K562 (cell line): ENCODE measurements at regions not wholly inside any gene's neighbourhood (a gene's known extent, or its start where the extent isn't known, plus 50 kb on each side); places are given as distances from the start of the nearest gene placed in this dataset.

Experiments used
- DDX20 ChIP-seq: fragments of 450-650 bp; IDR thresholded peaks from 2 replicates; pipeline ENCODE4 v1.6.1; 2016; ENCODE audit warnings: missing genetic modification characterization, low read depth, mild to moderate bottlenecking, missing compliant biosample characterization, moderate library complexity
- ETV6 ChIP-seq, 3 experiments: fragments of 150-350 bp in 1 of 3; sonication (generic) in 1 of 3; formaldehyde crosslinking in 1 of 3; IDR thresholded peaks; 2 replicates each; pipeline versions ENCODE4 v1.6.1 to v1.8.0; 2014 to 2022; ENCODE audit warnings: borderline replicate concordance in 2 of 3, low read depth in 2 of 3, antibody characterized with exemption in 1 of 3, low read length in 1 of 3, mild to moderate bottlenecking in 1 of 3, missing genetic modification reagents in 1 of 3
- FOXK2 ChIP-seq, 2 experiments: fragments of 450-650 bp; IDR thresholded peaks in 1 of 2; conservative IDR thresholded peaks in 1 of 2; 2 replicates each; pipeline ENCODE4 v1.6.1; 2016; ENCODE audit warnings: low read depth in 2 of 2, mild to moderate bottlenecking in 1 of 2
- MBD2 ChIP-seq: sonication (generic); IDR thresholded peaks from 2 replicates; pipeline ENCODE4 v1.6.1; 2016; ENCODE audit warnings: low read depth, borderline replicate concordance
- NR1H2 ChIP-seq: sonication (generic); formaldehyde crosslinking; IDR thresholded peaks from 2 replicates; pipeline ENCODE4 v1.4.0; 2020; ENCODE audit warnings: mild to moderate bottlenecking, missing genetic modification reagents
- RREB1 ChIP-seq: fragments of 250-450 bp; sonication (Bioruptor Pico); IDR thresholded peaks from 2 replicates; pipeline ENCODE4 v1.4.0; 2020
- SMARCC2 ChIP-seq: fragments of 450-650 bp; IDR thresholded peaks from 2 replicates; pipeline ENCODE4 v1.6.1; 2017; ENCODE audit warnings: antibody characterized with exemption, moderate library complexity, mild to moderate bottlenecking, low read depth
- ZNF764 ChIP-seq: fragments of 250-450 bp; sonication (Bioruptor Pico); IDR thresholded peaks from 2 replicates; pipeline ENCODE4 v1.4.0; 2020; ENCODE audit warnings: low read depth, mild to moderate bottlenecking, moderate library complexity

- TF ChIP-seq NR1H2 (CRISPR knock-in tag) (no peak), ZNF764 (no peak), ETV6 (IDR thresholded peaks at IDR 0.05; ENCODE audit: borderline replicate concordance in 1 of 2, low read depth in 2 of 2, low read length in 1 of 2) (no peak), ETV6 (CRISPR knock-in tag; IDR thresholded peaks at IDR 0.05; ENCODE audit: borderline replicate concordance) (no peak), FOXK2 (conservative IDR thresholded peaks at IDR 0.05 in 1 of 2, IDR thresholded peaks at IDR 0.05 in 1 of 2; ENCODE audit: low read depth in 2 of 2) (no peak), MBD2 (no peak), DDX20 (tag) (no peak), RREB1 (CRISPR knock-in tag) (no peak), SMARCC2 (no peak)
- TF ChIP-seq, all 486 proteins: peak for 0
Measured at GRCh38 chr16:54805648-54806047, 125.0 kb upstream of the IRX5 start (continued).
